Neural cell (in vitro differentiated cells): ENCODE measurements at regions not wholly inside any gene's neighbourhood (a gene's known extent, or its start where the extent isn't known, plus 50 kb on each side); places are given as distances from the start of the nearest gene placed in this dataset.

Experiments
- EZH2 ChIP-seq: fragments of 200-600, 300-800 bp; shearing (Covaris generic), sonication (generic); IDR thresholded peaks from 2 replicates; pipeline ENCODE4 v1.6.1; 2014; ENCODE audit warnings: antibody characterized with exemption, low read length, borderline replicate concordance, mild to moderate bottlenecking; ENCODE audit not compliant: insufficient read depth, poor library complexity, severe bottlenecking
- MXI1 ChIP-seq: fragments of 450-650 bp; conservative IDR thresholded peaks from 2 replicates; pipeline ENCODE4 v1.6.1; 2014; ENCODE audit warnings: antibody characterized with exemption, mild to moderate bottlenecking; ENCODE audit not compliant: poor library complexity, severe bottlenecking
- POLR2AphosphoS5 ChIP-seq: IDR thresholded peaks from 2 replicates; pipeline ENCODE4 v1.6.1; 2012
- RAD21 ChIP-seq: fragments of 450-650 bp; conservative IDR thresholded peaks from 2 replicates; pipeline ENCODE4 v1.6.1; 2014; ENCODE audit warnings: antibody characterized with exemption, mild to moderate bottlenecking, moderate library complexity
- SMC3 ChIP-seq: fragments of 450-650 bp; conservative IDR thresholded peaks from 2 replicates; pipeline ENCODE4 v1.6.1; 2014; ENCODE audit warnings: antibody characterized with exemption, mild to moderate bottlenecking, moderate library complexity; ENCODE audit not compliant: poor library complexity
- TAF1 ChIP-seq: IDR thresholded peaks from 2 replicates; pipeline ENCODE4 v1.6.1; 2012; ENCODE audit warnings: low read depth
- TF ChIP-seq, protein P1 (sequence below): fragments of 450-650 bp; IDR thresholded peaks from 2 replicates; pipeline ENCODE4 v1.5.1; 2014; ENCODE audit warnings: antibody characterized with exemption, mild to moderate bottlenecking, moderate library complexity; ENCODE audit not compliant: poor library complexity, severe bottlenecking
- TF ChIP-seq, protein P2 (sequence below): IDR thresholded peaks from 2 replicates; pipeline ENCODE4 v1.6.1; 2012; ENCODE audit warnings: borderline replicate concordance

DNA sequence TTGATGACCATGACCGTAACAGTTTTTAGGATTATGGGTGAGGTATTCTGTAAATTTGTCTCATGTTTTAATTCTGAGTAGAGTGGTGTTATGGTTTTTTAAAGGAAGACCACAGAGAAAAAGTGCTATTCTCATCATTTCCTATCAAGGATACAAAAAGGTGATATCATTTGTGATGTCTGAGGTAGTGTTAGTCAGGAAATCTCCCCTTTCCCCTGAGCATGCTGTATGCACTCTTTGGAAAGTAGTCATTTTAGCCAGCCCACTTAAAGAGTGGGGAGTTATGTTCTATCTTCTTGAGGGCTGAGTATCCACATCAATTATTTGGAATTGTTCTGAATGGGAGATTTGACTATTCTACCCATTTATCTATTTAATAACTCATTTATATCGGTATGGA lies 414.2 kb upstream of the SLC14A2 start:
- TF ChIP-seq, protein P1, sequence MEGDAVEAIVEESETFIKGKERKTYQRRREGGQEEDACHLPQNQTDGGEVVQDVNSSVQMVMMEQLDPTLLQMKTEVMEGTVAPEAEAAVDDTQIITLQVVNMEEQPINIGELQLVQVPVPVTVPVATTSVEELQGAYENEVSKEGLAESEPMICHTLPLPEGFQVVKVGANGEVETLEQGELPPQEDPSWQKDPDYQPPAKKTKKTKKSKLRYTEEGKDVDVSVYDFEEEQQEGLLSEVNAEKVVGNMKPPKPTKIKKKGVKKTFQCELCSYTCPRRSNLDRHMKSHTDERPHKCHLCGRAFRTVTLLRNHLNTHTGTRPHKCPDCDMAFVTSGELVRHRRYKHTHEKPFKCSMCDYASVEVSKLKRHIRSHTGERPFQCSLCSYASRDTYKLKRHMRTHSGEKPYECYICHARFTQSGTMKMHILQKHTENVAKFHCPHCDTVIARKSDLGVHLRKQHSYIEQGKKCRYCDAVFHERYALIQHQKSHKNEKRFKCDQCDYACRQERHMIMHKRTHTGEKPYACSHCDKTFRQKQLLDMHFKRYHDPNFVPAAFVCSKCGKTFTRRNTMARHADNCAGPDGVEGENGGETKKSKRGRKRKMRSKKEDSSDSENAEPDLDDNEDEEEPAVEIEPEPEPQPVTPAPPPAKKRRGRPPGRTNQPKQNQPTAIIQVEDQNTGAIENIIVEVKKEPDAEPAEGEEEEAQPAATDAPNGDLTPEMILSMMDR, result no peak
- no peak for TF ChIP-seq TAF1
- TF ChIP-seq, protein P2, sequence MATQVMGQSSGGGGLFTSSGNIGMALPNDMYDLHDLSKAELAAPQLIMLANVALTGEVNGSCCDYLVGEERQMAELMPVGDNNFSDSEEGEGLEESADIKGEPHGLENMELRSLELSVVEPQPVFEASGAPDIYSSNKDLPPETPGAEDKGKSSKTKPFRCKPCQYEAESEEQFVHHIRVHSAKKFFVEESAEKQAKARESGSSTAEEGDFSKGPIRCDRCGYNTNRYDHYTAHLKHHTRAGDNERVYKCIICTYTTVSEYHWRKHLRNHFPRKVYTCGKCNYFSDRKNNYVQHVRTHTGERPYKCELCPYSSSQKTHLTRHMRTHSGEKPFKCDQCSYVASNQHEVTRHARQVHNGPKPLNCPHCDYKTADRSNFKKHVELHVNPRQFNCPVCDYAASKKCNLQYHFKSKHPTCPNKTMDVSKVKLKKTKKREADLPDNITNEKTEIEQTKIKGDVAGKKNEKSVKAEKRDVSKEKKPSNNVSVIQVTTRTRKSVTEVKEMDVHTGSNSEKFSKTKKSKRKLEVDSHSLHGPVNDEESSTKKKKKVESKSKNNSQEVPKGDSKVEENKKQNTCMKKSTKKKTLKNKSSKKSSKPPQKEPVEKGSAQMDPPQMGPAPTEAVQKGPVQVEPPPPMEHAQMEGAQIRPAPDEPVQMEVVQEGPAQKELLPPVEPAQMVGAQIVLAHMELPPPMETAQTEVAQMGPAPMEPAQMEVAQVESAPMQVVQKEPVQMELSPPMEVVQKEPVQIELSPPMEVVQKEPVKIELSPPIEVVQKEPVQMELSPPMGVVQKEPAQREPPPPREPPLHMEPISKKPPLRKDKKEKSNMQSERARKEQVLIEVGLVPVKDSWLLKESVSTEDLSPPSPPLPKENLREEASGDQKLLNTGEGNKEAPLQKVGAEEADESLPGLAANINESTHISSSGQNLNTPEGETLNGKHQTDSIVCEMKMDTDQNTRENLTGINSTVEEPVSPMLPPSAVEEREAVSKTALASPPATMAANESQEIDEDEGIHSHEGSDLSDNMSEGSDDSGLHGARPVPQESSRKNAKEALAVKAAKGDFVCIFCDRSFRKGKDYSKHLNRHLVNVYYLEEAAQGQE, result no peak
- TF ChIP-seq EZH2, result no peak
- no peak for TF ChIP-seq SMC3
- TF ChIP-seq RAD21, result no peak
- no peak for TF ChIP-seq MXI1
- no peak for TF ChIP-seq POLR2AphosphoS5
